Heart left ventricle (tissue), 16 donors: ENCODE measurements at regions not wholly inside any gene's neighbourhood (a gene's known extent, or its start where the extent isn't known, plus 50 kb on each side); places are given as distances from the start of the nearest gene placed in this dataset.

Experiments used
- ATAC-seq, 4 donors: fragments of 200-7000 bp; cut with Tn5 transposase; one replicate each; pipeline ENCODE4 v1.9.1; 2020 to 2022; ENCODE audit warnings: moderate library complexity in 4 of 4, mild to moderate bottlenecking in 3 of 4, moderate number of reproducible peaks in 1 of 4
- DNase-seq, 5 donors: peaks; one replicate each; pipeline ENCODE4 v3.0.0-alpha.2; 2020
- H3K27ac ChIP-seq, 12 donors: fragments of 200-600 bp; sonication (generic) in 4 of 12; one replicate each; pipeline versions ENCODE4 v1.5.0 to v1.8.0; 2016 to 2022; ENCODE audit warnings: mild to moderate bottlenecking in 2 of 12
- H3K27me3 ChIP-seq, 9 donors: fragments of 200-600 bp; sonication (generic) in 2 of 9; one replicate each; pipeline versions ENCODE4 v1.5.1 to v1.8.0; 2016 to 2022; ENCODE audit warnings: mild to moderate bottlenecking in 3 of 9
- H3K36me3 ChIP-seq, 9 donors: fragments of 200-600 bp; sonication (generic) in 2 of 9; one replicate each; pipeline versions ENCODE4 v1.5.0 to v1.8.0; 2018 to 2022; ENCODE audit warnings: mild to moderate bottlenecking in 2 of 9
- H3K4me1 ChIP-seq, 12 donors: fragments of 200-600 bp; sonication (generic) in 4 of 12; one replicate each; pipeline versions ENCODE4 v1.5.0 to v1.8.0; 2016 to 2022; ENCODE audit warnings: mild to moderate bottlenecking in 3 of 12
- H3K4me3 ChIP-seq, 12 donors: fragments of 200-600 bp; sonication (generic) in 4 of 12; one replicate each; pipeline versions ENCODE4 v1.5.0 to v1.8.0; 2017 to 2022; ENCODE audit warnings: mild to moderate bottlenecking in 9 of 12, moderate library complexity in 4 of 12
- H3K9me3 ChIP-seq, 12 donors: fragments of 200-600 bp; sonication (generic) in 4 of 12; one replicate each; pipeline versions ENCODE4 v1.5.0 to v1.8.0; 2016 to 2022; ENCODE audit warnings: mild to moderate bottlenecking in 1 of 12
- POLR2A ChIP-seq, 2 donors: fragments of 450-650 bp; IDR thresholded peaks; one replicate each; pipeline ENCODE4 v1.6.1; 2017; ENCODE audit warnings: antibody characterized with exemption in 2 of 2, mild to moderate bottlenecking in 2 of 2, moderate library complexity in 2 of 2
- WGBS, 4 donors: extraction: QIAGEN DNeasy Blood & Tissue Kit in 2 of 4; methylation state at CpG; one replicate each; pipeline versions ENCODE4 v1.1.5 to v1.1.7; 2013 to 2018; 5-methylcytosine and 5-hydroxymethylcytosine counted together
- intact Hi-C, 10 donors: fragments of 100-400 bp; cut with DNase I; formaldehyde crosslinking; loops; one replicate each; pipeline versions ENCODE4 v1.11.1 to v1.14.2; 2022
- TF ChIP-seq, protein P1 (sequence below), 12 donors: fragments of 200-600 bp; sonication (generic) in 4 of 12; IDR thresholded peaks; one replicate each; pipeline versions ENCODE4 v1.5.0 to v1.8.0; 2018 to 2022; ENCODE audit warnings: antibody characterized with exemption in 12 of 12, mild to moderate bottlenecking in 5 of 12
- donor health status: ischemic (EF 13 %, LVEDD 7.1; RV severe dilation, severe dysfunction).
- donor health status: healthy with polysubstance abuse.
- donor health status: DM: no; HTN: yes; CAD: no.
- donor health status: DM: no; HTN: no; CAD: no.
- donor health status: ischemic (EF 25% LVEDD 6.9; RV normal size, moderate dysfunction).
- donor health status: ischemic (EF 25% LVEDD 5.7; RV mildly dilated, moderate dysfunction).
- donor health status: healthy.
- donor health status: DM: yes; HTN: yes; CAD: no.
- donor health status: ischemic (EF 35%, LVEDD 5.7; RV mildly dilated, moderate dysfunction).
- donor health status: nonischemic (EF 11% LVEDD 7.7; RV severe dilation, severe dysfunction).
- donor health status: DM: yes; HTN: yes; CAD: no.
- donor health status: PGD.
- donor health status: ischemic (EF 29% LVEDD 5.4; RV normal size, mild dysfunction).
- donor health status: nonischemic (EF 23%, LVEDD 6.1; RV moderate dilation, normal function).

DNA sequence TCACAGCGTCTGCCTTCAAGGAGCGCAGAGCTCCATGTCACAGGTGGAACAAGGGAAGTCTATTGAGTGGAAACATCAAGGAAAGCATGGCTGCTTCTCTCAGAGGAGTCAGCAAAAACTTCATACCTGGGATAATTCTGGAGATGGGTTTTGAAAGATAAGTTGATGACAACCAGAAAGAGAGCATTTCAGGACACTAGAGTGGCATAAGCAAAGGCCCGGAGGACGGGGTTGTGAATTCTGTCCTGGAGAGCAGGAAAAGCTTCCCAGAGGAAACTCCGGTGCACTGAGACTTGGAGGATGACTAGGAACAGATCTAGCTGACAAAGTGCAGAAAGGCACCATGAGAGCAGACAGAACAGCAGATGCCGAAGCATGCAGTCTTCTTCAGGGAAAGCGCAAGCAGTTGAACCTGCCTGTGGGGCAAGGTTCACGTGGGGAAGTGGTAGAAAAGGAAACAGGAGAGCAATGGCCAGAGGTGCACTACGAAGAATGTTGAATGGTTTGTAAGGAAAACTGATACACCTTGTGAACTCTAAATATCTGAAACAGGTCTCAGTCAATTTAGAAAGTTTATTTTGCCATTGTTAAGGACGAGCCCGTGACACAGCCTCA lies 222.9 kb downstream of the PLPP3 start:
- Histone ChIP-seq H3K9me3 (no peaks in the 10 kb centered on the region), H3K4me1 (peaks cover 0 to 46% (median 14%) of the 10 kb centered on the region in 12 donors), H3K36me3 (no peaks in the 10 kb centered on the region), H3K27ac (peak overlapping the region; percentile 23 to 85 (median 62)), H3K4me3 (no peak overlapping the region), H3K27me3 (no peaks in the 10 kb centered on the region)
- intact Hi-C loops: loop anchor here in 1 of 10 donors (10.0 kb wide), 1 partner anchor 148 kb away; no protein-coding TSS in a partner anchor
- ATAC-seq: no peak
- DNase-seq: no peak
- 86 to 89% (median 88%) methylated on average over 11 of the region's 11 CpGs for WGBS, 4 donors
- TF ChIP-seq, protein P1, sequence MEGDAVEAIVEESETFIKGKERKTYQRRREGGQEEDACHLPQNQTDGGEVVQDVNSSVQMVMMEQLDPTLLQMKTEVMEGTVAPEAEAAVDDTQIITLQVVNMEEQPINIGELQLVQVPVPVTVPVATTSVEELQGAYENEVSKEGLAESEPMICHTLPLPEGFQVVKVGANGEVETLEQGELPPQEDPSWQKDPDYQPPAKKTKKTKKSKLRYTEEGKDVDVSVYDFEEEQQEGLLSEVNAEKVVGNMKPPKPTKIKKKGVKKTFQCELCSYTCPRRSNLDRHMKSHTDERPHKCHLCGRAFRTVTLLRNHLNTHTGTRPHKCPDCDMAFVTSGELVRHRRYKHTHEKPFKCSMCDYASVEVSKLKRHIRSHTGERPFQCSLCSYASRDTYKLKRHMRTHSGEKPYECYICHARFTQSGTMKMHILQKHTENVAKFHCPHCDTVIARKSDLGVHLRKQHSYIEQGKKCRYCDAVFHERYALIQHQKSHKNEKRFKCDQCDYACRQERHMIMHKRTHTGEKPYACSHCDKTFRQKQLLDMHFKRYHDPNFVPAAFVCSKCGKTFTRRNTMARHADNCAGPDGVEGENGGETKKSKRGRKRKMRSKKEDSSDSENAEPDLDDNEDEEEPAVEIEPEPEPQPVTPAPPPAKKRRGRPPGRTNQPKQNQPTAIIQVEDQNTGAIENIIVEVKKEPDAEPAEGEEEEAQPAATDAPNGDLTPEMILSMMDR (IDR thresholded peaks at IDR 0.05): no peak
- TF ChIP-seq POLR2A (IDR thresholded peaks at IDR 0.05): no peak

DNA sequence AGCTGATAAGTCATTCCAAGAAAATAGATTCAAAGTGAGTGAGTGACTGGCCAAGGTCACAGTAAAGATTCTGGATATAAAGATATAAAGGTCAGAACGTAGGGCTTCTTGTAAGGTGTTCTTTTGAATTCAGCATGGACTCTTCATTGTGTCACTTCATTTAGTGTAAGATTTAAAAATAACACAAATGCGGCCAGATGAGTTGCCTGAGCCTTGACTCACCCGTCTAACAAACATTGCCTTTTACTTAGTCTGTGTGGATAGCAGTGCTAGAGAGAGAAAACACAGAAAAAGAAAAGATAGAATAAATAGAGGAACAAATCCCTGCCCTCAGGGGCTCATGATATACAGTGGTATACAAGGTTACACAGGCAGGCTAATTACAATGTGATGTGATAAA lies 223.4 kb downstream of the PLPP3 start:
- Histone ChIP-seq H3K27me3 (no peaks in the 10 kb centered on the region), H3K36me3 (no peaks in the 10 kb centered on the region), H3K9me3 (no peaks in the 10 kb centered on the region), H3K27ac (peak overlapping the region; percentile 23 to 85 (median 62)), H3K4me1 (peaks cover 0 to 46% (median 14%) of the 10 kb centered on the region in 12 donors), H3K4me3 (no peak overlapping the region)
- DNase-seq: no peak
- ATAC-seq: peak; percentile 17 to 63 (median 40)
- TF ChIP-seq, protein P1 (IDR thresholded peaks at IDR 0.05): no peak
- no peak for TF ChIP-seq POLR2A (IDR thresholded peaks at IDR 0.05)
- 56 to 66% (median 60%) methylated on average over 3 of the region's 3 CpGs for WGBS, 4 donors
- intact Hi-C loops: loop anchor here in 1 of 10 donors (10.0 kb wide), 1 partner anchor 149 kb away; no protein-coding TSS in a partner anchor

DNA sequence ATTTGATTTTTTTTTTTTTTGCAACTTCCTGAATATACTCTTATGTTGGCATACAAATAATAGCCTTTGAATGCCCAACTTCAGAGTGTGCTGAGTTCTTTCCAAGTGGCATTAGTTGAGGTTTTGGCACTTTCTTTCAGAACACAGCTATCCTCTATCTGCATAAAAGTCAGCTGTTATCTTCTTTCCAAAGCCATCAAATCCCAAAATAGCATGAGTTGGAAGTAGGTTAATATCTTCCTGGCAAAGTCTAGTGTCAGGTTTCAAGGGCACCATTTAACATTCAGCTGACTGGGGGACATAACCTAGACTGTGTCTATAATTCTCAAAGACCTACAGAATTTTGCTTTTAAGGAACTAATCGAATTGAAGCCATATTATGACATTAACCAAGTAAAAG lies 223.9 kb downstream of the PLPP3 start:
- TF ChIP-seq, protein P1 (IDR thresholded peaks at IDR 0.05): no peak
- TF ChIP-seq POLR2A (IDR thresholded peaks at IDR 0.05): no peak
- Histone ChIP-seq H3K4me1 (peaks cover 0 to 46% (median 14%) of the 10 kb centered on the region in 12 donors), H3K27ac (peak overlapping the region; percentile 23 to 85 (median 64)), H3K27me3 (no peaks in the 10 kb centered on the region), H3K36me3 (no peaks in the 10 kb centered on the region), H3K4me3 (no peak overlapping the region), H3K9me3 (no peaks in the 10 kb centered on the region)
- intact Hi-C loops: loop anchor here in 1 of 10 donors (10.0 kb wide), 1 partner anchor 149 kb away; no protein-coding TSS in a partner anchor
- DNase-seq: no peak
- 75 to 90% (median 81%) methylated on average over 1 of the region's 1 CpG for WGBS, 4 donors
- ATAC-seq: peak; percentile 81 to 90 (median 90)

DNA sequence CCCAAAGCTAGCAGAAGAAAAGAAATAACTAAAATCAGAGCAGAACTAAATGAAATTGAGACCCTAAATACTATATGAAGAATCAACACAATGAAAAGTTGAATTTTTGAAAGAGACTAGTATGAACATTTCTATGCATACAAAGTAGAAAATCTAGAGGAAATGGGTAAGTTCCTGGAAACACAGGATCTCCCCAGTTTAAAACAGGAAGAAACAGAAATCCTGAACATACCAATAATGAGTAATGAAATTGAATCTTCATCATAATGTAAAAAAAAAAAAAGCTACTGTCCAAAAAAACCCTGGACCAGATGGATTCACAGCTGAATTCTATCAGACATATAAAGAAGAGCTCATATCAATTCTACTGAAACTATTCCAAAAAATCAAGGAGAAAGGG lies 233.5 kb downstream of the PLPP3 start:
- peak overlapping the region in 1 of 12 donors; percentile 5 for H3K27ac ChIP-seq
- DNase-seq: no peak
- TF ChIP-seq, protein P1 (IDR thresholded peaks at IDR 0.05): no peak
- TF ChIP-seq POLR2A (IDR thresholded peaks at IDR 0.05): no peak
- no peaks in the 10 kb centered on the region for H3K27me3 ChIP-seq
- no peak for ATAC-seq
- peaks cover 0 to 11% (median 0%) of the 10 kb centered on the region in 12 donors for H3K4me1 ChIP-seq
- H3K9me3 ChIP-seq: peaks cover 0 to 24% (median 0%) of the 10 kb centered on the region in 12 donors
- intact Hi-C loops: no loop called here
- no peaks in the 10 kb centered on the region for H3K36me3 ChIP-seq
- H3K4me3 ChIP-seq: no peak overlapping the region
